NCI-H2081 treated with DMSO at 0.1 percent for 48 hours (cell line): ENCODE measurements at regions not wholly inside any gene's neighbourhood (a gene's known extent, or its start where the extent isn't known, plus 50 kb on each side); places are given as distances from the start of the nearest gene placed in this dataset.
A peak's percentile ranks its signal among the peaks of the same experiment; 100 is the strongest.
"Not testable (repeated sequence)": the region's sequence is repeated elsewhere in the genome, so short reads cannot be mapped to it uniquely, and the experiment has no call there.

ENCODE experiments used
- DNase-seq: peaks from one replicate; lab custom pipeline; 2025; lab: John Stamatoyannopoulos, UW

GRCh38 chr17:20387549-20387948 is 79.8 kb downstream of the LGALS9B start:
- DNase-seq: not testable (repeated sequence)

GRCh38 chr17:20381358-20382300 is 85.7 kb downstream of the LGALS9B start:
- peak; percentile 1 for DNase-seq

- not testable (repeated sequence) for DNase-seq
Observed at GRCh38 chr17:20380625-20381024, 86.7 kb downstream of the LGALS9B start.

GRCh38 chr17:20379251-20379650 is 88.1 kb downstream of the LGALS9B start:
- not testable (repeated sequence) for DNase-seq

- DNase-seq: not testable (repeated sequence)
Observed at GRCh38 chr17:20376642-20377041, 90.7 kb downstream of the LGALS9B start.

- not testable (repeated sequence) for DNase-seq
Observed at GRCh38 chr17:20375745-20376144, 91.6 kb downstream of the LGALS9B start.
